ENCODE measurements at regions not wholly inside any gene's neighbourhood (a gene's known extent, or its start where the extent isn't known, plus 50 kb on each side); places are given as distances from the start of the nearest gene placed in this dataset.
"Not testable (repeated sequence)": the region's sequence is repeated elsewhere in the genome, so short reads cannot be mapped to it uniquely, and the experiment has no call there.

GRCh38 chr4:100869276-100869675, 351.5 kb upstream of the EMCN start:
- TF ChIP-seq CTCF (IDR thresholded peaks at IDR 0.05; ENCODE audit: low read depth, low read length): no peak
- H3K4me3 ChIP-seq (replicated peaks in 1 of 2; ENCODE audit: low read depth in 2 of 2, low read length in 2 of 2): no peak overlapping the region
- DNase-seq (ENCODE audit: low read depth in 2 of 2): no peak

GRCh38 chr4:100868281-100868680, 350.5 kb upstream of the EMCN start:
- DNase-seq (ENCODE audit: low read depth in 2 of 2); H3K4me3 ChIP-seq (replicated peaks in 1 of 2; ENCODE audit: low read depth in 2 of 2, low read length in 2 of 2): not testable (repeated sequence)

- no peak for DNase-seq (ENCODE audit: low read depth in 2 of 2)
- no peak overlapping the region for H3K4me3 ChIP-seq (replicated peaks in 1 of 2; ENCODE audit: low read depth in 2 of 2, low read length in 2 of 2)
- TF ChIP-seq CTCF (IDR thresholded peaks at IDR 0.05; ENCODE audit: low read depth, low read length): no peak
Measured at GRCh38 chr4:100852326-100852725, 334.5 kb upstream of the EMCN start.

- H3K4me3 ChIP-seq (replicated peaks in 1 of 2; ENCODE audit: low read depth in 2 of 2, low read length in 2 of 2): no peak overlapping the region
Measured at GRCh38 chr4:100849319-100849718, 331.5 kb upstream of the EMCN start.

GRCh38 chr4:100848841-100849240, 331.0 kb upstream of the EMCN start:
- no peak for DNase-seq (ENCODE audit: low read depth in 2 of 2)
- TF ChIP-seq CTCF (IDR thresholded peaks at IDR 0.05; ENCODE audit: low read depth, low read length): no peak

More at GRCh38 chr4:100849319-100849718, 331.5 kb upstream of the EMCN start:
- DNase-seq (ENCODE audit: low read depth in 2 of 2): no peak
- TF ChIP-seq CTCF (IDR thresholded peaks at IDR 0.05; ENCODE audit: low read depth, low read length): no peak

GRCh38 chr4:100843910-100844309, 326.1 kb upstream of the EMCN start:
- no peak overlapping the region for H3K4me3 ChIP-seq (replicated peaks in 1 of 2; ENCODE audit: low read depth in 2 of 2, low read length in 2 of 2)
- DNase-seq (ENCODE audit: low read depth in 2 of 2): no peak
- no peak for TF ChIP-seq CTCF (IDR thresholded peaks at IDR 0.05; ENCODE audit: low read depth, low read length)

More at GRCh38 chr4:100848841-100849240, 331.0 kb upstream of the EMCN start:
- no peak overlapping the region for H3K4me3 ChIP-seq (replicated peaks in 1 of 2; ENCODE audit: low read depth in 2 of 2, low read length in 2 of 2)

- no peak for TF ChIP-seq CTCF (IDR thresholded peaks at IDR 0.05; ENCODE audit: low read depth, low read length)
- no peak overlapping the region for H3K4me3 ChIP-seq (replicated peaks in 1 of 2; ENCODE audit: low read depth in 2 of 2, low read length in 2 of 2)
- peak; percentile 17 to 49 for DNase-seq (ENCODE audit: low read depth in 2 of 2)
Measured at GRCh38 chr4:100842856-100843255, 325.0 kb upstream of the EMCN start.

Measured in cardiac fibroblast (primary cell).